Spinal cord (tissue), 9 donors: ENCODE measurements at regions not wholly inside any gene's neighbourhood (a gene's known extent, or its start where the extent isn't known, plus 50 kb on each side); places are given as distances from the start of the nearest gene placed in this dataset.

ENCODE experiments used
- DNase-seq, 6 donors: peaks; one replicate each; pipeline versions ENCODE4 v3.0.0 to v3.0.0-alpha.2; 2013 to 2015; ENCODE audit warnings: low spot score in 6 of 6, low read depth in 4 of 6
- H3K27ac ChIP-seq: one replicate; pipeline ENCODE4 v1.5.1; 2013; ENCODE audit warnings: low read depth, low read length, control low read depth
- H3K27me3 ChIP-seq: one replicate; pipeline ENCODE4 v1.6.1; 2013; ENCODE audit warnings: low read length; ENCODE audit not compliant: control insufficient read depth, insufficient read depth
- H3K36me3 ChIP-seq: one replicate; pipeline ENCODE4 v1.6.1; 2013; ENCODE audit warnings: low read length; ENCODE audit not compliant: control insufficient read depth, insufficient read depth
- H3K4me1 ChIP-seq: one replicate; pipeline ENCODE4 v1.6.1; 2013; ENCODE audit warnings: low read length; ENCODE audit not compliant: control insufficient read depth, insufficient read depth
- H3K4me3 ChIP-seq: one replicate; pipeline ENCODE4 v1.5.1; 2013; ENCODE audit warnings: low read depth, low read length, control low read depth
- H3K9me3 ChIP-seq: one replicate; pipeline ENCODE4 v1.6.1; 2013; ENCODE audit warnings: low read length; ENCODE audit not compliant: control insufficient read depth, insufficient read depth
- WGBS: methylation state at CpG from one replicate; pipeline ENCODE4 v1.1.5; 2013; ENCODE audit warnings: missing lambda C conversion rate; ENCODE audit not compliant: insufficient coverage; 5-methylcytosine and 5-hydroxymethylcytosine counted together
- donor health status: healthy.

GRCh38 chr6:164690702-164691500 is 618.5 kb downstream of the C6orf118 start:
- Histone ChIP-seq H3K4me1 (peaks cover 10% of the 10 kb centered on the region), H3K4me3 (no peak overlapping the region), H3K36me3 (no peaks in the 10 kb centered on the region), H3K27ac (peak overlapping the region; percentile 65), H3K9me3 (no peaks in the 10 kb centered on the region), H3K27me3 (no peaks in the 10 kb centered on the region)
- DNase-seq, result peak in 2 of 6 donors; percentile 50 to 63
- WGBS, result 58% methylated on average over 2 of the region's 6 CpGs

- Histone ChIP-seq H3K27me3 (no peaks in the 10 kb centered on the region), H3K9me3 (no peaks in the 10 kb centered on the region), H3K4me1 (peaks cover 10% of the 10 kb centered on the region), H3K4me3 (no peak overlapping the region), H3K36me3 (no peaks in the 10 kb centered on the region), H3K27ac (no peak overlapping the region)
- peak in 2 of 6 donors; percentile 40 to 41 for DNase-seq
- WGBS, result no CpG with 5 or more reads among the region's 5 CpGs
Measured at GRCh38 chr6:164690241-164690640, 619.2 kb downstream of the C6orf118 start.

- 97% methylated on average over 5 of the region's 6 CpGs for WGBS
- Histone ChIP-seq H3K36me3 (no peaks in the 10 kb centered on the region), H3K4me3 (no peak overlapping the region), H3K4me1 (no peaks in the 10 kb centered on the region), H3K9me3 (no peaks in the 10 kb centered on the region), H3K27me3 (no peaks in the 10 kb centered on the region), H3K27ac (no peak overlapping the region)
- DNase-seq, result no peak
Measured at GRCh38 chr6:164665328-164665727, 644.1 kb downstream of the C6orf118 start.

GRCh38 chr6:164663634-164664033 is 645.8 kb downstream of the C6orf118 start:
- no peak overlapping the region for H3K4me3 ChIP-seq
- H3K27ac ChIP-seq, result no peak overlapping the region
- H3K27me3 ChIP-seq, result no peaks in the 10 kb centered on the region
- H3K4me1 ChIP-seq, result no peaks in the 10 kb centered on the region
- 83% methylated on average over 1 of the region's 5 CpGs for WGBS
- H3K9me3 ChIP-seq, result no peaks in the 10 kb centered on the region
- no peaks in the 10 kb centered on the region for H3K36me3 ChIP-seq
- no peak for DNase-seq

GRCh38 chr6:164661716-164662115 is 647.7 kb downstream of the C6orf118 start:
- Histone ChIP-seq H3K4me3 (no peak overlapping the region), H3K27me3 (no peaks in the 10 kb centered on the region), H3K36me3 (no peaks in the 10 kb centered on the region), H3K4me1 (no peaks in the 10 kb centered on the region), H3K27ac (no peak overlapping the region), H3K9me3 (no peaks in the 10 kb centered on the region)
- no CpG with 5 or more reads among the region's 3 CpGs for WGBS
- DNase-seq, result peak in 1 of 6 donors; percentile 70

GRCh38 chr6:164660781-164661180 is 648.6 kb downstream of the C6orf118 start:
- WGBS, result no CpG with 5 or more reads among the region's 1 CpG
- DNase-seq, result peak in 1 of 6 donors; percentile 71
- H3K4me3 ChIP-seq, result no peak overlapping the region
- no peaks in the 10 kb centered on the region for H3K36me3 ChIP-seq
- no peaks in the 10 kb centered on the region for H3K9me3 ChIP-seq
- H3K27me3 ChIP-seq, result no peaks in the 10 kb centered on the region
- H3K4me1 ChIP-seq, result no peaks in the 10 kb centered on the region
- no peak overlapping the region for H3K27ac ChIP-seq

GRCh38 chr6:164640956-164641355 is 668.4 kb downstream of the C6orf118 start:
- H3K4me3 ChIP-seq, result no peak overlapping the region
- no peaks in the 10 kb centered on the region for H3K27me3 ChIP-seq
- DNase-seq, result peak in 4 of 6 donors; percentile 13 to 82 (median 34)
- 36% methylated on average over 3 of the region's 4 CpGs for WGBS
- no peak overlapping the region for H3K27ac ChIP-seq
- H3K9me3 ChIP-seq, result no peaks in the 10 kb centered on the region
- no peaks in the 10 kb centered on the region for H3K36me3 ChIP-seq
- H3K4me1 ChIP-seq, result no peaks in the 10 kb centered on the region

GRCh38 chr6:164628302-164628931 is 681.0 kb downstream of the C6orf118 start:
- Histone ChIP-seq H3K27ac (no peak overlapping the region), H3K4me1 (no peaks in the 10 kb centered on the region), H3K27me3 (no peaks in the 10 kb centered on the region), H3K36me3 (no peaks in the 10 kb centered on the region), H3K4me3 (no peak overlapping the region), H3K9me3 (peaks cover 5% of the 10 kb centered on the region)
- DNase-seq, result peak in 2 of 6 donors; percentile 9 to 13
- 81% methylated on average over 2 of the region's 2 CpGs for WGBS

GRCh38 chr6:164616917-164617524 is 692.4 kb downstream of the C6orf118 start:
- no peaks in the 10 kb centered on the region for H3K27me3 ChIP-seq
- H3K36me3 ChIP-seq, result no peaks in the 10 kb centered on the region
- no peak for DNase-seq
- no peak overlapping the region for H3K4me3 ChIP-seq
- no peaks in the 10 kb centered on the region for H3K9me3 ChIP-seq
- no peak overlapping the region for H3K27ac ChIP-seq
- WGBS, result no CpG with 5 or more reads among the region's 2 CpGs
- no peaks in the 10 kb centered on the region for H3K4me1 ChIP-seq
